ENCODE measurements at regions not wholly inside any gene's neighbourhood (a gene's known extent, or its start where the extent isn't known, plus 50 kb on each side); places are given as distances from the start of the nearest gene placed in this dataset.

DNA sequence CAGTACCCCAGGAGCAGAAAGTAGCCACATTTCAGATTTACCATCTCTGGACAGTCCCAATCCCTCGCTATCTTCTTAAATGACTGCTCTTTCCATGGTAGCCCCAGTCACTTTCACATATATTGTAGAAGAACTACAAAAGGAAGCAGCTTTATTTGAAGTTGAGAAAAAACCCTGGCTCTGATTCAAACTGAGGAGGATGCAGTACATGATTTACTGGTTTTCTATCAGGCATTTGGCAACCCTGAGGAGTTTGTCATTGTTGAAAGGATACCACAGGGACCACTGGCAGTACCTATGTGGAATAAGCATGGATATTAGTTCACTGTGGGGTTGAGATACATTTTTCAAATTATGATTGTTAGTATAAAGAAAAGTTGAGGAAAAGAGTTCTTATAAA is 640.9 kb upstream of the SETBP1 start:
- Mint-ChIP-seq H3K4me1 (ENCODE audit: low read depth) (peaks cover 8% of the 10 kb centered on the region), H3K27ac (ENCODE audit: unreplicated experiment) (no peak overlapping the region), H3K36me3 (ENCODE audit: low read depth) (no peaks in the 10 kb centered on the region), H3K27me3 (ENCODE audit: low read depth) (no peaks in the 10 kb centered on the region), H3K9me3 (ENCODE audit: low read depth) (no peaks in the 10 kb centered on the region), H3K4me3 (ENCODE audit: unreplicated experiment) (no peak overlapping the region)
- TF ChIP-seq CTCF (IDR thresholded peaks at IDR 0.05), result no peak
- DNase-seq (ENCODE audit: low spot score), result no peak

- DNase-seq (ENCODE audit: low spot score), result no peak
- Mint-ChIP-seq H3K4me1 (ENCODE audit: low read depth) (no peaks in the 10 kb centered on the region), H3K27me3 (ENCODE audit: low read depth) (no peaks in the 10 kb centered on the region), H3K4me3 (ENCODE audit: unreplicated experiment) (no peak overlapping the region), H3K27ac (ENCODE audit: unreplicated experiment) (no peak overlapping the region), H3K9me3 (ENCODE audit: low read depth) (no peaks in the 10 kb centered on the region), H3K36me3 (ENCODE audit: low read depth) (no peaks in the 10 kb centered on the region)
- TF ChIP-seq CTCF (IDR thresholded peaks at IDR 0.05), result no peak
These were observed 639.1 kb upstream of the SETBP1 start for GRCh38 chr18:44041553-44041952.

GRCh38 chr18:44041961-44042360 is 638.7 kb upstream of the SETBP1 start:
- Mint-ChIP-seq H3K36me3 (ENCODE audit: low read depth) (no peaks in the 10 kb centered on the region), H3K9me3 (ENCODE audit: low read depth) (no peaks in the 10 kb centered on the region), H3K4me1 (ENCODE audit: low read depth) (no peaks in the 10 kb centered on the region), H3K27ac (ENCODE audit: unreplicated experiment) (no peak overlapping the region), H3K27me3 (ENCODE audit: low read depth) (no peaks in the 10 kb centered on the region), H3K4me3 (ENCODE audit: unreplicated experiment) (no peak overlapping the region)
- no peak for TF ChIP-seq CTCF (IDR thresholded peaks at IDR 0.05)
- DNase-seq (ENCODE audit: low spot score), result no peak

DNA sequence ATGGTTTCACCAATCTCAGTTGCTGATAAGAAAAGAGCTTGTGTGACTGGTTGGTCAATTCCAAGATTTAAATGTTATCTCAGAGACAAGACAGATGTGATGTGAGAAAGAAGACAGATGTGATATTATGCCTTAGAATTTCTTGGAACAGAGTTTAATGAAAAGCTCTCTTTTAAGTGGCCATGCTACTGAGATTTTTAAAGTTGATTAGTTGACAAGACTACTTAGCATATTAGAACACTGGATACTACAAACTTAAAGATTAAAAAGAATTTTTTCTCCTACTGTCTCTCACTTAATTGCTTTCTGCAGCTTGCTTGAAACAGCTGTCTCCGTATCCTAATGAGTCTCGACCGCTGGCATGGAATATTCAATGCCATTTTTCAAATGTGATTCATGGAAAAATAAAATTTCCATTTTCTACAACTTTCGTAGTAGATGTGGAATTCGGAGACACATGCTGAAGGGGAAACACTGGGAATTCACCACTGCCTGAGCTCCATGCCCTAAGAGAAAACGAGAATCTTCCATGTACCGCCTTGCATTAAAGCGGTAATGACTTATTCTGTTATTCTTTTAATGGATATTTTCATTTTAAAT is 634.2 kb upstream of the SETBP1 start:
- no peaks in the 10 kb centered on the region for H3K27me3 Mint-ChIP-seq (ENCODE audit: low read depth)
- no peak for DNase-seq (ENCODE audit: low spot score)
- no peak overlapping the region for H3K4me3 Mint-ChIP-seq (ENCODE audit: unreplicated experiment)
- peaks cover 3% of the 10 kb centered on the region for H3K4me1 Mint-ChIP-seq (ENCODE audit: low read depth)
- no peak overlapping the region for H3K27ac Mint-ChIP-seq (ENCODE audit: unreplicated experiment)
- no peaks in the 10 kb centered on the region for H3K36me3 Mint-ChIP-seq (ENCODE audit: low read depth)
- no peaks in the 10 kb centered on the region for H3K9me3 Mint-ChIP-seq (ENCODE audit: low read depth)
- TF ChIP-seq CTCF (IDR thresholded peaks at IDR 0.05), result no peak

GRCh38 chr18:44047585-44047984 is 633.1 kb upstream of the SETBP1 start:
- Mint-ChIP-seq H3K9me3 (ENCODE audit: low read depth) (no peaks in the 10 kb centered on the region), H3K4me3 (ENCODE audit: unreplicated experiment) (no peak overlapping the region), H3K27me3 (ENCODE audit: low read depth) (no peaks in the 10 kb centered on the region), H3K4me1 (ENCODE audit: low read depth) (peaks cover 3% of the 10 kb centered on the region), H3K27ac (ENCODE audit: unreplicated experiment) (no peak overlapping the region), H3K36me3 (ENCODE audit: low read depth) (no peaks in the 10 kb centered on the region)
- DNase-seq (ENCODE audit: low spot score), result no peak
- TF ChIP-seq CTCF (IDR thresholded peaks at IDR 0.05), result no peak

Data from chondrocyte (in vitro differentiated cells).